ENCODE measurements at regions not wholly inside any gene's neighbourhood (a gene's known extent, or its start where the extent isn't known, plus 50 kb on each side); places are given as distances from the start of the nearest gene placed in this dataset.

DNA sequence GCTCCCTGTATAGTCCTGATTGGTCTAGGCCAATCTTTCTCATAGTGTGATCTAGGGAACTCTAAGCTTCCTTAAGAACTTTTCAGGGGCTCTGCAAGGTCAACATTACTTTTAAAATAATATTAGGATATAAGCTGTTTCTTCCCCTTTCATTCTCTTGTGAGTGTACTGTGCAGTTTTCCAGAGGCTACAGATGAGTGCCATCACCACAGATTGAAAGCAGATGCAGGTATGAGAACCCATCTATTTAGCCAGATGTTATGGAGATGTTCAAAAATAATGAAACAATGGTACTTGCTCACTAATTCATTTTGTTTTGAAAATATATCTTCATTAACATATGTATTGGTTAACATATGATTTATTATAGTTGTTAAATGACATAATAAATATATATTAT lies 169.2 kb upstream of the SEMA3A start:
- TF ChIP-seq, protein P1, sequence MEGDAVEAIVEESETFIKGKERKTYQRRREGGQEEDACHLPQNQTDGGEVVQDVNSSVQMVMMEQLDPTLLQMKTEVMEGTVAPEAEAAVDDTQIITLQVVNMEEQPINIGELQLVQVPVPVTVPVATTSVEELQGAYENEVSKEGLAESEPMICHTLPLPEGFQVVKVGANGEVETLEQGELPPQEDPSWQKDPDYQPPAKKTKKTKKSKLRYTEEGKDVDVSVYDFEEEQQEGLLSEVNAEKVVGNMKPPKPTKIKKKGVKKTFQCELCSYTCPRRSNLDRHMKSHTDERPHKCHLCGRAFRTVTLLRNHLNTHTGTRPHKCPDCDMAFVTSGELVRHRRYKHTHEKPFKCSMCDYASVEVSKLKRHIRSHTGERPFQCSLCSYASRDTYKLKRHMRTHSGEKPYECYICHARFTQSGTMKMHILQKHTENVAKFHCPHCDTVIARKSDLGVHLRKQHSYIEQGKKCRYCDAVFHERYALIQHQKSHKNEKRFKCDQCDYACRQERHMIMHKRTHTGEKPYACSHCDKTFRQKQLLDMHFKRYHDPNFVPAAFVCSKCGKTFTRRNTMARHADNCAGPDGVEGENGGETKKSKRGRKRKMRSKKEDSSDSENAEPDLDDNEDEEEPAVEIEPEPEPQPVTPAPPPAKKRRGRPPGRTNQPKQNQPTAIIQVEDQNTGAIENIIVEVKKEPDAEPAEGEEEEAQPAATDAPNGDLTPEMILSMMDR (conservative IDR thresholded peaks at IDR 0.05; ENCODE audit: low read length) = no peak
- DNase-seq (ENCODE audit: low read depth) = peak; percentile 49
- H3K4me3 ChIP-seq (ENCODE audit: low read length) = no peak overlapping the region

- TF ChIP-seq, protein P1 (conservative IDR thresholded peaks at IDR 0.05; ENCODE audit: low read length) = no peak
- no peak for DNase-seq (ENCODE audit: low read depth)
- no peak overlapping the region for H3K4me3 ChIP-seq (ENCODE audit: low read length)
Measured at GRCh38 chr7:84362828-84363227, 168.2 kb upstream of the SEMA3A start.

DNA sequence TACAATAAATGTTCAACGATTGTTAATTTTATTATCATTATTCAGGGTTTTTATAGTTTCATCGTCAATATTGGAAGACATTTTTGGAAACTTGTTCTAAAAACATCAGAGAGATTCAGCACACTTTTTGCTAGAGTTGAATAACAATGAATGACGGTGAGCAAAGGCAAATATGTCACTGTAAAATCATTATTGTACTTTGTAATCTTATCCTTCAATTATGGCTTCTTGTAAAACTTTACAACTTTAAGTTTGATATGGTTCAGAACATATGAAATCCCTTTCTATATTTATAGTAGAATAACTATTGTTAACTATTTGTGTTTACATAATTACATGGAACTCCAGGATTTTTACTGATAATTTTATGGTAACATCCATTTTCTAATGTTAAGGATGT lies 167.8 kb upstream of the SEMA3A start:
- no peak overlapping the region for H3K4me3 ChIP-seq (ENCODE audit: low read length)
- DNase-seq (ENCODE audit: low read depth) = no peak
- TF ChIP-seq, protein P1 (conservative IDR thresholded peaks at IDR 0.05; ENCODE audit: low read length) = no peak

DNA sequence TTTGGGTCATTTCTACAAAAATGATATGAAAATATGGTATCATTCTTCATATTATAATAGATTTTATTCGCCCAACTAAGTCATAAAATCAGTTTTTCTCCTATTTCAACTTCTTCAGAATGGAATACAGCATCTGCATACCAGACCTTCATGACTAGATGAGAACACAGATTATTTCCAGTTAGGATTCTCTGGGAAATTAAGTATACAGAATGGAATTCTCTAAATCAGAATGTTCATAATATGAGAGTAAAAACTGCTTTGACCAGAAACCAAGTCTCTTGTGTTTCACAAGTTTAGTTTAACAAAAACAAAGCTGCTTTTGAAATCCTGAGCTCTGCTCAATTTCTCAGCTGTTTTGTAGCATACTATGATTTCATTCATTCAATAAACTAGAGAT lies 160.3 kb upstream of the SEMA3A start:
- no peak overlapping the region for H3K4me3 ChIP-seq (ENCODE audit: low read length)
- peak; percentile 76 for DNase-seq (ENCODE audit: low read depth)
- TF ChIP-seq, protein P1 (conservative IDR thresholded peaks at IDR 0.05; ENCODE audit: low read length) = no peak

DNA sequence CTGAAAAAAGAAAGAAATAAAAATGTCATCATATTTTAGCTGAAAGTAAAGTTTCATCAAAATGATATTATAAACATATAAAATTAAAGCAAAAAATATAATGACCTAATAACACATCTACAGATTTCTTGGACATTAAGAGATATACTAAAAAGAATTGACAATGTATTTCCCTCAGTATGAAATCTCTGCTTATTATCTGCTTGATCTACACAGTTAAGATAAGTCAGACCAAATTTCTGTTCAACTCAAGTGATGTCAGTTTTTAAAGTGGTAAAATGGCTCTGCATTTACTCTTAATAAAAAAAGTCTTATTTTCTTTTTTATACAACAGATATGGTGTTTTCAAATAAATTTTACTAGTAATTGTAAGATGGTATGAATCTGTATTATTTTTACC lies 159.4 kb upstream of the SEMA3A start:
- TF ChIP-seq, protein P1 (conservative IDR thresholded peaks at IDR 0.05; ENCODE audit: low read length) = no peak
- H3K4me3 ChIP-seq (ENCODE audit: low read length) = no peak overlapping the region
- no peak for DNase-seq (ENCODE audit: low read depth)

DNA sequence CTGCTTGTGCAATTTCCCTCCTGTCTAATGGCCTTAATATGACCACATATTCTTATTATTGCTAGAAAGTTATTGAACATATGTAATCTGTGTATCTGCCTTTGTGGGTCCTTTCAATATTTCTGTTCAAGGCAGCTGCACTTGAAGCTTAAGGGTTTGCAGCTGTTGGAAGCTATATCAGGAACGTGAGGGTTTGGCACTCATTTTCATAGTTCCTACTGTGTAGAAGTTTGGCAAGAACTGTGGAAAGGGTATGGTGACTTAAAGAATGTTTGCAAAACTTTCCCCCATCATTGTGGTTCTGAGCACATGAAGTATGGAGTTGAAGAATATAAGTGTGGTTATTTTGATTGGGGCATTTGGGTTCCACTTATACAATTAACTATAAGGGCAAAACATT lies 144.7 kb upstream of the SEMA3A start:
- TF ChIP-seq, protein P1 (conservative IDR thresholded peaks at IDR 0.05; ENCODE audit: low read length) = no peak
- DNase-seq (ENCODE audit: low read depth) = peak; percentile 38
- H3K4me3 ChIP-seq (ENCODE audit: low read length) = no peak overlapping the region

- TF ChIP-seq, protein P1 (conservative IDR thresholded peaks at IDR 0.05; ENCODE audit: low read length) = no peak
- no peak overlapping the region for H3K4me3 ChIP-seq (ENCODE audit: low read length)
- DNase-seq (ENCODE audit: low read depth) = peak; percentile 59
Measured at GRCh38 chr7:84337429-84337828, 142.8 kb upstream of the SEMA3A start.

Data from AG10803 (cell line).